ENCODE measurements at regions not wholly inside any gene's neighbourhood (a gene's known extent, or its start where the extent isn't known, plus 50 kb on each side); places are given as distances from the start of the nearest gene placed in this dataset.

- no peak for DNase-seq
These were observed 272.4 kb upstream of the MYO3A start for GRCh38 chr10:25661632-25662031.

- no peak for DNase-seq
These were observed 267.8 kb upstream of the MYO3A start for GRCh38 chr10:25666276-25666675.

GRCh38 chr10:25675204-25675603 is 258.8 kb upstream of the MYO3A start:
- DNase-seq, result no peak

GRCh38 chr10:25675615-25676014 is 258.4 kb upstream of the MYO3A start:
- DNase-seq, result no peak

- DNase-seq, result no peak
These were observed 255.8 kb upstream of the MYO3A start for GRCh38 chr10:25678220-25678619.

- DNase-seq, result no peak
These were observed 255.4 kb upstream of the MYO3A start for GRCh38 chr10:25678666-25679065.

GRCh38 chr10:25682203-25682851 is 251.7 kb upstream of the MYO3A start:
- peak; percentile 8 for DNase-seq

- DNase-seq, result no peak
These were observed 250.7 kb upstream of the MYO3A start for GRCh38 chr10:25683344-25683743.

GRCh38 chr10:25687521-25687920 is 246.5 kb upstream of the MYO3A start:
- no peak for DNase-seq

- no peak for DNase-seq
These were observed 244.5 kb upstream of the MYO3A start for GRCh38 chr10:25689346-25690100.

- no peak for DNase-seq
These were observed 241.3 kb upstream of the MYO3A start for GRCh38 chr10:25692761-25693160.

- no peak for DNase-seq
These were observed 239.7 kb upstream of the MYO3A start for GRCh38 chr10:25694206-25694933.

- DNase-seq, result no peak
These were observed 239.1 kb upstream of the MYO3A start for GRCh38 chr10:25694971-25695370.

- DNase-seq, result no peak
These were observed 238.4 kb upstream of the MYO3A start for GRCh38 chr10:25695586-25695985.

- DNase-seq, result no peak
These were observed 237.9 kb upstream of the MYO3A start for GRCh38 chr10:25696013-25696708.

GRCh38 chr10:25697412-25697811 is 236.6 kb upstream of the MYO3A start:
- no peak for DNase-seq

GRCh38 chr10:25698638-25699037 is 235.4 kb upstream of the MYO3A start:
- no peak for DNase-seq

GRCh38 chr10:25699631-25700030 is 234.4 kb upstream of the MYO3A start:
- DNase-seq, result no peak

GRCh38 chr10:25701652-25702051 is 232.4 kb upstream of the MYO3A start:
- DNase-seq, result no peak

- DNase-seq, result no peak
These were observed 229.4 kb upstream of the MYO3A start for GRCh38 chr10:25704622-25705021.

- DNase-seq, result no peak
These were observed 226.5 kb upstream of the MYO3A start for GRCh38 chr10:25707572-25707971.

- DNase-seq, result no peak
These were observed 225.9 kb upstream of the MYO3A start for GRCh38 chr10:25707976-25708671.

All from right lung (tissue), 2 donors.